GM12892 (cell line): ENCODE measurements at regions not wholly inside any gene's neighbourhood (a gene's known extent, or its start where the extent isn't known, plus 50 kb on each side); places are given as distances from the start of the nearest gene placed in this dataset.

Experiments used
- POLR2A ChIP-seq: IDR thresholded peaks from 2 replicates; pipeline ENCODE4 v1.6.1; 2011; ENCODE audit warnings: low read depth, low read length, control low read depth
- TAF1 ChIP-seq: IDR thresholded peaks from 2 replicates; pipeline ENCODE4 v1.6.1; 2011; ENCODE audit warnings: low read depth, mild to moderate bottlenecking, control low read depth, low read length, borderline replicate concordance

- no peak for TF ChIP-seq POLR2A
- no peak for TF ChIP-seq TAF1
Measured at GRCh38 chr2:236858661-236859060, 227.0 kb upstream of the COPS8 start.
